BJ (cell line): ENCODE measurements at regions not wholly inside any gene's neighbourhood (a gene's known extent, or its start where the extent isn't known, plus 50 kb on each side); places are given as distances from the start of the nearest gene placed in this dataset.

Source experiments
- CTCF ChIA-PET: fragments of 350-600 bp; formaldehyde crosslinking; extraction: SDS; loops from one replicate; lab custom pipeline; 2021; ENCODE audit warnings: antibody characterized with exemption, inconsistent platforms; lab: Yijun Ruan, JAX
- POLR2A ChIA-PET: fragments of 300-600 bp; sonication (Branson Sonifier 250); formaldehyde crosslinking; extraction: SDS; loops from one replicate; lab custom pipeline; 2021; ENCODE audit warnings: antibody characterized with exemption; lab: Charles Lee
- DNase-seq: peaks from one replicate; pipeline ENCODE4 v3.0.0-alpha.2; 2011; ENCODE audit warnings: low read depth
- H3K27me3 ChIP-seq: 2 replicates; pipeline ENCODE4 v1.6.0; 2011; ENCODE audit warnings: low read length; ENCODE audit not compliant: control insufficient read depth, insufficient read depth
- H3K36me3 ChIP-seq: 2 replicates; pipeline ENCODE4 v1.5.1; 2011; ENCODE audit warnings: low read length; ENCODE audit not compliant: control insufficient read depth, insufficient read depth
- H3K4me3 ChIP-seq: 2 replicates; pipeline ENCODE4 v1.5.1; 2011; ENCODE audit warnings: low read depth, mild to moderate bottlenecking, control low read depth, low read length
- CTCF ChIP-seq: IDR thresholded peaks from 2 replicates; pipeline ENCODE4 v1.5.1; 2011; ENCODE audit warnings: low read depth, mild to moderate bottlenecking, control low read depth, inconsistent platforms, low read length, moderate library complexity; ENCODE audit not compliant: insufficient read depth

- no peak for DNase-seq
- no peaks in the 10 kb centered on the region for H3K36me3 ChIP-seq
- H3K4me3 ChIP-seq = no peak overlapping the region
- no peaks in the 10 kb centered on the region for H3K27me3 ChIP-seq
- ChIA-PET CTCF (interaction anchor here (0.6 kb wide), 1 partner anchor 36 kb away, joined by 3 read pairs; no protein-coding TSS in a partner anchor), POLR2A (no interaction called here)
- no peak for TF ChIP-seq CTCF
Measured at GRCh38 chr1:91129017-91129416, 107.2 kb upstream of the ZNF644 start.

- TF ChIP-seq CTCF = no peak
Measured at GRCh38 chr1:91124989-91125417, 103.2 kb upstream of the ZNF644 start.

GRCh38 chr1:91124290-91124985 lies 102.6 kb upstream of the ZNF644 start:
- Histone ChIP-seq H3K36me3 (no peaks in the 10 kb centered on the region), H3K27me3 (no peaks in the 10 kb centered on the region), H3K4me3 (no peak overlapping the region)
- ChIA-PET POLR2A (no interaction called here), CTCF (interaction anchor here (1.8 kb wide), 1 partner anchor 41 kb away, joined by 7 read pairs; no protein-coding TSS in a partner anchor)
- no peak for TF ChIP-seq CTCF
- no peak for DNase-seq

More at GRCh38 chr1:91124989-91125417, 103.2 kb upstream of the ZNF644 start:
- POLR2A ChIA-PET = no interaction called here
- CTCF ChIA-PET = interaction anchor here (1.3 to 1.8 kb wide), 2 partner anchors 40 kb away, joined by 3 to 7 read pairs; no protein-coding TSS in a partner anchor
- Histone ChIP-seq H3K27me3 (no peaks in the 10 kb centered on the region), H3K36me3 (no peaks in the 10 kb centered on the region), H3K4me3 (no peak overlapping the region)
- DNase-seq = no peak

- no peak overlapping the region for H3K4me3 ChIP-seq
- no peaks in the 10 kb centered on the region for H3K27me3 ChIP-seq
- POLR2A ChIA-PET = no interaction called here
- TF ChIP-seq CTCF = no peak
- H3K36me3 ChIP-seq = no peaks in the 10 kb centered on the region
- no peak for DNase-seq
- CTCF ChIA-PET = interaction anchor here (1.8 kb wide), 1 partner anchor 41 kb away, joined by 7 read pairs; no protein-coding TSS in a partner anchor
Measured at GRCh38 chr1:91123773-91124172, 101.9 kb upstream of the ZNF644 start.

GRCh38 chr1:91123319-91123718 lies 101.5 kb upstream of the ZNF644 start:
- no peak for TF ChIP-seq CTCF
- Histone ChIP-seq H3K36me3 (no peaks in the 10 kb centered on the region), H3K27me3 (no peaks in the 10 kb centered on the region), H3K4me3 (no peak overlapping the region)
- DNase-seq = no peak
- POLR2A ChIA-PET = no interaction called here
- CTCF ChIA-PET = interaction anchor here (1.8 kb wide), 1 partner anchor 42 kb away, joined by 7 read pairs; no protein-coding TSS in a partner anchor
